HCT116 (cell line): ENCODE measurements at regions not wholly inside any gene's neighbourhood (a gene's known extent, or its start where the extent isn't known, plus 50 kb on each side); places are given as distances from the start of the nearest gene placed in this dataset.

ENCODE experiments used
- CEBPB ChIP-seq: IDR thresholded peaks from 2 replicates; pipeline ENCODE4 v1.6.1; 2012; ENCODE audit warnings: low read depth
- POLR2A ChIP-seq: IDR thresholded peaks from 2 replicates; pipeline ENCODE4 v1.7.0; 2011; ENCODE audit warnings: borderline replicate concordance; ENCODE audit not compliant: insufficient read depth, insufficient read length; ENCODE audit errors: extremely low read depth
- SP1 ChIP-seq: IDR thresholded peaks from 2 replicates; pipeline ENCODE4 v1.6.1; 2012; ENCODE audit warnings: low read depth
- SRF ChIP-seq: IDR thresholded peaks from 2 replicates; pipeline ENCODE4 v1.6.1; 2012; ENCODE audit warnings: low read depth
- TF ChIP-seq, protein P1 (sequence below), 3 experiments: fragments of 200-600 bp in 1 of 3; sonication (generic) in 1 of 3; IDR thresholded peaks in 2 of 3; conservative IDR thresholded peaks in 1 of 3; 2 replicates each; pipeline ENCODE4 v1.5.1; 2012 to 2017; ENCODE audit warnings: low read depth in 2 of 3, low read length in 2 of 3, antibody characterized with exemption in 1 of 3, borderline replicate concordance in 1 of 3, control low read depth in 1 of 3, mild to moderate bottlenecking in 1 of 3, mixed read lengths in 1 of 3, mixed run types in 1 of 3, moderate library complexity in 1 of 3; ENCODE audit not compliant: insufficient read depth in 1 of 3

DNA sequence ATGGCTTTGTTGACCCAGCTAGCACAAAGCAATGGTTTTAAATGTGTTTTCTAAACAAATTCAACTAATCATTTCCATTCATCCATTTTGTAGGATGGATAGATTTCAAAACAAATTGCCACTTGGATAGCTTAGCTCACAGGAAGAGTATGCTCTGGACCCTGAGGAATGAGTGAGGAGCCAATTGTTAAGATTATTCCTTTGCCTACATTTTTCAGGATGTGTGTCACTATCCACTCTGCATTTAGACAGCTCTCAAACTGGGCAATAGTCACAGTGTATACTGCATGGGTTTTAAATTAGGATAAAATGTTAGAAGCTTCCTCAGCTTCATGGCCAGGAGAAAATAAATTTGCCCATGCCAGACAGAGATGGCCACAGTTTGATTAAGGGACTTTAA is 605.6 kb upstream of the TEX47 start:
- TF ChIP-seq CEBPB (no peak), SRF (no peak), POLR2A (no peak), SP1 (no peak)
- TF ChIP-seq, protein P1, sequence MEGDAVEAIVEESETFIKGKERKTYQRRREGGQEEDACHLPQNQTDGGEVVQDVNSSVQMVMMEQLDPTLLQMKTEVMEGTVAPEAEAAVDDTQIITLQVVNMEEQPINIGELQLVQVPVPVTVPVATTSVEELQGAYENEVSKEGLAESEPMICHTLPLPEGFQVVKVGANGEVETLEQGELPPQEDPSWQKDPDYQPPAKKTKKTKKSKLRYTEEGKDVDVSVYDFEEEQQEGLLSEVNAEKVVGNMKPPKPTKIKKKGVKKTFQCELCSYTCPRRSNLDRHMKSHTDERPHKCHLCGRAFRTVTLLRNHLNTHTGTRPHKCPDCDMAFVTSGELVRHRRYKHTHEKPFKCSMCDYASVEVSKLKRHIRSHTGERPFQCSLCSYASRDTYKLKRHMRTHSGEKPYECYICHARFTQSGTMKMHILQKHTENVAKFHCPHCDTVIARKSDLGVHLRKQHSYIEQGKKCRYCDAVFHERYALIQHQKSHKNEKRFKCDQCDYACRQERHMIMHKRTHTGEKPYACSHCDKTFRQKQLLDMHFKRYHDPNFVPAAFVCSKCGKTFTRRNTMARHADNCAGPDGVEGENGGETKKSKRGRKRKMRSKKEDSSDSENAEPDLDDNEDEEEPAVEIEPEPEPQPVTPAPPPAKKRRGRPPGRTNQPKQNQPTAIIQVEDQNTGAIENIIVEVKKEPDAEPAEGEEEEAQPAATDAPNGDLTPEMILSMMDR (IDR thresholded peaks at IDR 0.05 in 2 of 3, conservative IDR thresholded peaks at IDR 0.05 in 1 of 3; ENCODE audit: borderline replicate concordance in 1 of 3, insufficient read depth in 1 of 3, low read depth in 2 of 3, low read length in 2 of 3) = no peak
